K562 (cell line): ENCODE measurements at regions not wholly inside any gene's neighbourhood (a gene's known extent, or its start where the extent isn't known, plus 50 kb on each side); places are given as distances from the start of the nearest gene placed in this dataset.

ENCODE experiments used
- ATAC-seq: fragments of 200-7000 bp; cut with Tn5 transposase; 3 replicates; pipeline ENCODE4 v1.9.1; 2020; ENCODE audit warnings: moderate library complexity
- BruUV-seq: library from RNA; stranded (reverse); fragments of 400-500 nt; replicated peaks from 2 replicates; lab custom pipeline; 2021; lab: Mats Ljungman, UMichigan
- CTCF ChIA-PET: fragments of 300-600 bp; formaldehyde crosslinking; extraction: SDS; loops from one replicate; lab custom pipeline; 2021; ENCODE audit warnings: low intra/inter-chr PET ratio; lab: Yijun Ruan, JAX
- POLR2A ChIA-PET: fragments of 300-600, 350-650 bp; sonication (Branson Sonifier 250); formaldehyde crosslinking; extraction: SDS; loops from one replicate; lab custom pipeline; 2021; ENCODE audit warnings: antibody characterized with exemption, inconsistent platforms; lab: Yijun Ruan, JAX
- DNase-seq, 4 experiments: peaks; one replicate each; pipeline versions ENCODE4 v3.0.0 to v3.0.0-alpha.2; 2011 to 2018; ENCODE audit warnings: low spot score in 3 of 4, mixed read lengths in 3 of 4; ENCODE audit errors: extremely low read depth in 1 of 4
- FAIRE-seq: peaks from 2 replicates; lab custom pipeline; 2011; peaks lifted over from hg19 to GRCh38; lab: Jason Lieb, UNC
- H2AFZ ChIP-seq: 2 replicates; pipeline ENCODE4 v1.6.0; 2011; ENCODE audit warnings: low read depth, low read length, control low read depth, inconsistent platforms
- H3K27ac ChIP-seq: fragments of 200-600 bp; 3 replicates; pipeline ENCODE4 v1.8.0; 2011; ENCODE audit warnings: low read depth, mild to moderate bottlenecking, control low read depth, inconsistent platforms, low read length, moderate library complexity, mixed read lengths; ENCODE audit errors: extremely low read depth
- H3K27me3 ChIP-seq, 2 experiments: fragments of 300-600 bp in 1 of 2; 2 replicates in 1 of 2; 3 replicates in 1 of 2; pipeline versions ENCODE4 v1.6.0 to v1.8.0; 2011; ENCODE audit warnings: inconsistent platforms in 2 of 2, low read length in 2 of 2, mild to moderate bottlenecking in 1 of 2, mixed read lengths in 1 of 2, moderate library complexity in 1 of 2; ENCODE audit not compliant: control insufficient read depth in 2 of 2, insufficient read depth in 2 of 2
- H3K36me3 ChIP-seq: fragments of 300-600 bp; 3 replicates; pipeline ENCODE4 v1.8.0; 2011; ENCODE audit warnings: mild to moderate bottlenecking, low read length, inconsistent platforms; ENCODE audit not compliant: control insufficient read depth, insufficient read depth
- H3K4me1 ChIP-seq, 2 experiments: fragments of 200-600 bp in 1 of 2; replicated peaks in 1 of 2; 2 replicates in 1 of 2; 3 replicates in 1 of 2; pipeline versions ENCODE4 v1.5.1 to v1.8.0; 2011; ENCODE audit warnings: inconsistent platforms in 2 of 2, low read length in 2 of 2, mild to moderate bottlenecking in 1 of 2, mixed read lengths in 1 of 2, moderate library complexity in 1 of 2; ENCODE audit not compliant: control insufficient read depth in 2 of 2, insufficient read depth in 2 of 2
- H3K4me2 ChIP-seq: 2 replicates; pipeline ENCODE4 v1.6.1; 2011; ENCODE audit warnings: low read length, control low read depth, inconsistent platforms, mixed read lengths; ENCODE audit not compliant: insufficient read depth
- H3K4me3 ChIP-seq: fragments of 200-600 bp; sonication (generic), shearing (Covaris generic); 2 replicates; pipeline ENCODE4 v1.5.1; 2016; ENCODE audit warnings: control low read depth, inconsistent platforms
- H3K79me2 ChIP-seq: fragments of 200-600 bp; 3 replicates; pipeline ENCODE4 v1.8.0; 2011; ENCODE audit warnings: low read length, inconsistent platforms; ENCODE audit not compliant: control insufficient read depth, insufficient read depth
- H3K9ac ChIP-seq, 2 experiments: 2 replicates each; pipeline versions ENCODE4 v1.6.0 to v1.6.1; 2011; ENCODE audit warnings: low read depth in 2 of 2, low read length in 2 of 2, control low read depth in 1 of 2, inconsistent platforms in 1 of 2, mild to moderate bottlenecking in 1 of 2, mixed read lengths in 1 of 2; ENCODE audit not compliant: insufficient read depth in 1 of 2
- H3K9me1 ChIP-seq: one replicate; pipeline ENCODE4 v1.6.0; 2011; ENCODE audit warnings: inconsistent platforms, mild to moderate bottlenecking, low read length, moderate library complexity; ENCODE audit not compliant: control insufficient read depth, insufficient read depth
- H3K9me3 ChIP-seq: replicated peaks from 2 replicates; pipeline ENCODE4 v1.5.1; 2011; ENCODE audit warnings: low read depth, low read length, inconsistent platforms; ENCODE audit not compliant: control insufficient read depth, insufficient read depth
- H4K20me1 ChIP-seq: replicated peaks from 2 replicates; pipeline ENCODE4 v1.6.1; 2011; ENCODE audit warnings: low read length, inconsistent platforms, mixed read lengths; ENCODE audit not compliant: control insufficient read depth, insufficient read depth
- BCOR ChIP-seq: fragments of 450-650 bp; IDR thresholded peaks from 2 replicates; pipeline ENCODE4 v1.6.1; 2016
- BMI1 ChIP-seq: fragments of 150-350 bp; IDR thresholded peaks from 2 replicates; pipeline ENCODE4 v1.6.1; 2014; ENCODE audit warnings: low read length
- CBX8 ChIP-seq: fragments of 200-600 bp; sonication (generic); IDR thresholded peaks from 2 replicates; pipeline ENCODE4 v1.6.1; 2012; ENCODE audit warnings: borderline replicate concordance, mixed run types, low read depth, mild to moderate bottlenecking, moderate library complexity, mixed read lengths, low read length, control low read depth, inconsistent platforms; ENCODE audit not compliant: poor library complexity, severe bottlenecking; ENCODE audit errors: extremely low read depth
- CHD1 ChIP-seq: fragments of 200-600 bp; sonication (generic); IDR thresholded peaks from one replicate; pipeline ENCODE4 v1.6.1; 2012; ENCODE audit warnings: mild to moderate bottlenecking, moderate library complexity, low read length, inconsistent platforms
- FOXP1 ChIP-seq: sonication (generic); formaldehyde crosslinking; IDR thresholded peaks from 2 replicates; pipeline ENCODE4 v1.8.0; 2022; ENCODE audit warnings: mild to moderate bottlenecking, missing genetic modification reagents
- GABPB1 ChIP-seq: sonication (generic); formaldehyde crosslinking; IDR thresholded peaks from 2 replicates; pipeline ENCODE4 v1.8.0; 2022; ENCODE audit warnings: mild to moderate bottlenecking, missing genetic modification reagents
- HNRNPLL ChIP-seq: fragments of 200-400 bp; formaldehyde crosslinking; IDR thresholded peaks from 2 replicates; pipeline ENCODE4 v1.6.1; 2017; ENCODE audit warnings: low read length, low read depth, mild to moderate bottlenecking; ENCODE audit not compliant: poor library complexity, severe bottlenecking
- RBFOX2 ChIP-seq: fragments of 200-400 bp; formaldehyde crosslinking; IDR thresholded peaks from 2 replicates; pipeline ENCODE4 v1.6.1; 2017; ENCODE audit warnings: low read depth, mild to moderate bottlenecking, low read length, moderate library complexity
- SRSF9 ChIP-seq: fragments of 200-400 bp; formaldehyde crosslinking; IDR thresholded peaks from 2 replicates; pipeline ENCODE4 v1.6.1; 2017; ENCODE audit warnings: low read depth, low read length, borderline replicate concordance
- ZNF23 ChIP-seq: fragments of 250-450 bp; sonication (Bioruptor Pico); IDR thresholded peaks from 2 replicates; pipeline ENCODE4 v1.4.0; 2020; ENCODE audit warnings: mild to moderate bottlenecking
- ZNF232 ChIP-seq: sonication (generic); formaldehyde crosslinking; IDR thresholded peaks from 2 replicates; pipeline ENCODE4 v1.8.0; 2022; ENCODE audit warnings: mild to moderate bottlenecking, missing genetic modification reagents
- ZNF561 ChIP-seq: fragments of 450-650 bp; formaldehyde crosslinking; conservative IDR thresholded peaks from 2 replicates; pipeline ENCODE4 v1.4.0; 2020; ENCODE audit warnings: mild to moderate bottlenecking, moderate library complexity
- WGBS: fragments of 100-300 bp; shearing (Covaris generic); methylation state at CpG from one replicate; pipeline ENCODE4 v1.1.6; 2016; ENCODE audit warnings: low coverage, mixed read lengths; ENCODE audit not compliant: insufficient coverage; ENCODE audit errors: missing lambda C conversion rate; 5-methylcytosine and 5-hydroxymethylcytosine counted together
- in situ Hi-C: fragments of 300-500 bp; cut with MboI; formaldehyde crosslinking; loops from 4 replicates; pipeline ENCODE4 v1.15.0; 2018; ENCODE audit warnings: inconsistent platforms, mixed read lengths
- intact Hi-C: fragments of 100-400 bp; cut with micrococcal nuclease; formaldehyde crosslinking; loops from 2 replicates; pipeline ENCODE4 v1.14.2; 2022
- TF ChIP-seq, protein P1 (sequence below): fragments of 250-450 bp; sonication (Bioruptor Pico); IDR thresholded peaks from 2 replicates; pipeline ENCODE4 v1.9.0; 2021; ENCODE audit warnings: mild to moderate bottlenecking, inconsistent platforms
- TF ChIP-seq, protein P2 (sequence below): fragments of 450-650 bp; IDR thresholded peaks from 2 replicates; pipeline ENCODE4 v1.6.1; 2017; ENCODE audit warnings: mild to moderate bottlenecking, moderate library complexity

DNA sequence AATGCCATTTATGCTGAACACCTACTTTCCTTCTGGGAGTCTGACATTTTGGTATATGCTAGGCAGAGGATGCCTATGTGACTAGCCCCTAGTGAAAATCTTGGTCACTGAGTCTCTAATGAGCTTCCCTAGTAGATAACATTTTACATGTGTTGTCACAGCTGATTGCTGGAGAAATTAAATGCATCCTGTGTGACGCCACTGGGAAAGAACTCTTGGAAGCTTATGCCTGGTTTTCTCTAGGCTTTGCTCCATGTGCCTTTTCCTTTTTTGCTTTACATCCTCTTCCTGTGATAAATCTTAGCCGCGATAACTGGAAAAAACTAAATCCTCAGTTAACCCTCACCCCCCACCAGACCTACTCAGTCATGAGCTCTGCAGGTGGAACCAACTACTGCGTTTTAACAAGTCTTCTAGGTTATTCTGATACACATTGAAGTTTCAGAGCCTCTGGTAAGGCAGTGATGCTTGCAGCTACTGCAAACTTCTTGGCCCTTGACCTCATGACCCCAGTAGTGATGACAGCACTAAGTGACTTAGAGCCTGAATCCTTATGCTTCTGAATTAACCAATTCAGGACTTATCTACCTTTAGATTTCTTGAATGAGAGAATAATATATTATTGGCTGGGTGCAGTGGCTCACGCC lies 292.4 kb upstream of the SOX14 start:
- Histone ChIP-seq H3K79me2 (no peaks in the 10 kb centered on the region), H3K4me2 (no peak overlapping the region), H3K4me1 (no peaks in the 10 kb centered on the region), H3K9ac (no peak overlapping the region), H3K9me1 (no peaks in the 10 kb centered on the region), H3K4me3 (no peak overlapping the region), H3K27ac (no peak overlapping the region), H3K9me3 (no peaks in the 10 kb centered on the region), H4K20me1 (no peaks in the 10 kb centered on the region), H3K27me3 (no peaks in the 10 kb centered on the region), H3K36me3 (no peaks in the 10 kb centered on the region), H2AFZ (no peak overlapping the region)
- ChIA-PET POLR2A (no interaction called here), CTCF (no interaction called here)
- in situ Hi-C loops (no loop called here), intact Hi-C loops (no loop called here)
- no TSS peak for BruUV-seq
- DNase-seq = no peak
- 0% methylated on average over 5 of the region's 5 CpGs for WGBS
- TF ChIP-seq ZNF561 (CRISPR knock-in tag) (no peak), BCOR (no peak), GABPB1 (CRISPR knock-in tag) (no peak), HNRNPLL (no peak), SRSF9 (no peak), ZNF23 (CRISPR knock-in tag) (no peak), CHD1 (no peak), ZNF232 (CRISPR knock-in tag) (no peak), FOXP1 (CRISPR knock-in tag) (no peak), CBX8 (no peak), RBFOX2 (no peak), BMI1 (no peak)
- TF ChIP-seq, protein P1, sequence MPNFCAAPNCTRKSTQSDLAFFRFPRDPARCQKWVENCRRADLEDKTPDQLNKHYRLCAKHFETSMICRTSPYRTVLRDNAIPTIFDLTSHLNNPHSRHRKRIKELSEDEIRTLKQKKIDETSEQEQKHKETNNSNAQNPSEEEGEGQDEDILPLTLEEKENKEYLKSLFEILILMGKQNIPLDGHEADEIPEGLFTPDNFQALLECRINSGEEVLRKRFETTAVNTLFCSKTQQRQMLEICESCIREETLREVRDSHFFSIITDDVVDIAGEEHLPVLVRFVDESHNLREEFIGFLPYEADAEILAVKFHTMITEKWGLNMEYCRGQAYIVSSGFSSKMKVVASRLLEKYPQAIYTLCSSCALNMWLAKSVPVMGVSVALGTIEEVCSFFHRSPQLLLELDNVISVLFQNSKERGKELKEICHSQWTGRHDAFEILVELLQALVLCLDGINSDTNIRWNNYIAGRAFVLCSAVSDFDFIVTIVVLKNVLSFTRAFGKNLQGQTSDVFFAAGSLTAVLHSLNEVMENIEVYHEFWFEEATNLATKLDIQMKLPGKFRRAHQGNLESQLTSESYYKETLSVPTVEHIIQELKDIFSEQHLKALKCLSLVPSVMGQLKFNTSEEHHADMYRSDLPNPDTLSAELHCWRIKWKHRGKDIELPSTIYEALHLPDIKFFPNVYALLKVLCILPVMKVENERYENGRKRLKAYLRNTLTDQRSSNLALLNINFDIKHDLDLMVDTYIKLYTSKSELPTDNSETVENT (CRISPR knock-in tag) = no peak
- TF ChIP-seq, protein P2, sequence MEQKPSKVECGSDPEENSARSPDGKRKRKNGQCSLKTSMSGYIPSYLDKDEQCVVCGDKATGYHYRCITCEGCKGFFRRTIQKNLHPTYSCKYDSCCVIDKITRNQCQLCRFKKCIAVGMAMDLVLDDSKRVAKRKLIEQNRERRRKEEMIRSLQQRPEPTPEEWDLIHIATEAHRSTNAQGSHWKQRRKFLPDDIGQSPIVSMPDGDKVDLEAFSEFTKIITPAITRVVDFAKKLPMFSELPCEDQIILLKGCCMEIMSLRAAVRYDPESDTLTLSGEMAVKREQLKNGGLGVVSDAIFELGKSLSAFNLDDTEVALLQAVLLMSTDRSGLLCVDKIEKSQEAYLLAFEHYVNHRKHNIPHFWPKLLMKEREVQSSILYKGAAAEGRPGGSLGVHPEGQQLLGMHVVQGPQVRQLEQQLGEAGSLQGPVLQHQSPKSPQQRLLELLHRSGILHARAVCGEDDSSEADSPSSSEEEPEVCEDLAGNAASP = no peak
- ATAC-seq = no peak
- FAIRE-seq = no peak
